ENCODE measurements at regions not wholly inside any gene's neighbourhood (a gene's known extent, or its start where the extent isn't known, plus 50 kb on each side); places are given as distances from the start of the nearest gene placed in this dataset.

DNA sequence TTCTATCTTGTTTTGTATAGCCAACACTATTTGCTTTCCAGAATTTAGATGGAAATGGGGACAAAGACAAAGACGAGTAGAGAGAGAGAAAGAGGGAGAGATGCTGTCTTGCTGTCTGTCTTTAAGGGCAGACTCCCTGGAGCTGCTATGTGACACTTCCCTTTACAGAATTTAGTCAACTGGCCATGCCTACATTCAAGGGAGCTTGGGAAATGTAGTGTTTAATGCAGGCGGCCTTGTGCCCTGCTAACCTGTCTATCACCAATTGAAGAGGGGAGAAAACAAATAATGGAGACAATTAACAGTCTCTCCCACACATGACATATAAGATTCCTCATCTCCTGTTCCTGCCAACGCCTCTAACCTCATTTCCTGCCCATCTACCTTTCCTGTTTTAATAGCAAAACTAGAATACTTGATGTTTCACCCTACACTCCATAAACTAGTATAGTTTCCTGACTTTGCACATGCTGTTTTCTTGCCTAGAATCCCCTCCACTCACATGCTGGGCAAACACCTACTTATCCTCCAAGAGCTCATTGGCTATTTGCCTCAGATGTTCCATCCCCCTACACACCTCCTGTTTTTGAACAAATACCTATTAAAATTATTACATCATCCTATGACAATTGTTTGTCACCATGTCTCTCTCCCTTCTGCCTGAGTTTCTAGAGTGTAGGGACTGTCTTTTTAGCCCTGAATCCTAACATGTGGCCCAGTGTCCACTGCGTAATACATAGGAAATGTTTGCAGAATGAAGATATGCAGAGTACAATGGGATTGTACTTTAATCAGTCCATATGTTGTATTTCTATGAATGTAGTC lies 117.2 kb downstream of the SLC25A24 start:
- ATAC-seq, result no peak
- intact Hi-C loops (cut with DNase I; ENCODE audit: low total_unique reads), result no loop called here
- H3K4me1 ChIP-seq, result peaks cover 6 to 13% of the 10 kb centered on the region in 2 donors
- H3K36me3 ChIP-seq, result no peaks in the 10 kb centered on the region
- no peak overlapping the region for H3K4me3 ChIP-seq
- DNase-seq, result no peak
- no peaks in the 10 kb centered on the region for H3K9me3 ChIP-seq
- H3K27me3 ChIP-seq, result no peaks in the 10 kb centered on the region
- TF ChIP-seq POLR2A (IDR thresholded peaks at IDR 0.05), result no peak
- TF ChIP-seq, protein P1, sequence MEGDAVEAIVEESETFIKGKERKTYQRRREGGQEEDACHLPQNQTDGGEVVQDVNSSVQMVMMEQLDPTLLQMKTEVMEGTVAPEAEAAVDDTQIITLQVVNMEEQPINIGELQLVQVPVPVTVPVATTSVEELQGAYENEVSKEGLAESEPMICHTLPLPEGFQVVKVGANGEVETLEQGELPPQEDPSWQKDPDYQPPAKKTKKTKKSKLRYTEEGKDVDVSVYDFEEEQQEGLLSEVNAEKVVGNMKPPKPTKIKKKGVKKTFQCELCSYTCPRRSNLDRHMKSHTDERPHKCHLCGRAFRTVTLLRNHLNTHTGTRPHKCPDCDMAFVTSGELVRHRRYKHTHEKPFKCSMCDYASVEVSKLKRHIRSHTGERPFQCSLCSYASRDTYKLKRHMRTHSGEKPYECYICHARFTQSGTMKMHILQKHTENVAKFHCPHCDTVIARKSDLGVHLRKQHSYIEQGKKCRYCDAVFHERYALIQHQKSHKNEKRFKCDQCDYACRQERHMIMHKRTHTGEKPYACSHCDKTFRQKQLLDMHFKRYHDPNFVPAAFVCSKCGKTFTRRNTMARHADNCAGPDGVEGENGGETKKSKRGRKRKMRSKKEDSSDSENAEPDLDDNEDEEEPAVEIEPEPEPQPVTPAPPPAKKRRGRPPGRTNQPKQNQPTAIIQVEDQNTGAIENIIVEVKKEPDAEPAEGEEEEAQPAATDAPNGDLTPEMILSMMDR (IDR thresholded peaks at IDR 0.05 in 4 of 5, conservative IDR thresholded peaks at IDR 0.05 in 1 of 5), result no peak
- in situ Hi-C loops (cut with MboI; ENCODE audit: low sequenced_read_pairs in 4 of 4), result no loop called here
- H3K27ac ChIP-seq, result no peak overlapping the region

DNA sequence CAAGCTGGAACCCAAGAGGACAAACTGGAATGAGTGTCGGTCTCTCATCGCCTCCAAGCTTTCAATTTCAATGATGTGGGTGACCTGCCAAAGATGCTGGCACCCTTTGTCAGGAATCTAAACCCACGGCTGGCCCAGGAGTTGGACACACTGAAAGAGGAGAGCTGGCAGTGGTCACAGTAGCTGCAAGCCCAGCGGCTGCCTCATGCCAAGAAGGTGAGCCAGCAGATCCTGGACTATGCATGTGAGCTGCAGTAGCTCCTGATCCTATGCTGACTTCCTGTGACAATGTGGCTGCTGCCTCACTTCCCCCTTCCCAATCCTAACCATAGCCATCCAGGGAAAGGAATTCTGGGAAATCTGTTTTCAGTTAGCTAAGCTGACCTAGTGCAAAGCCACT lies 117.0 kb upstream of the VAV3 start:
- intact Hi-C loops (cut with DNase I; ENCODE audit: low total_unique reads), result no loop called here
- TF ChIP-seq POLR2A (IDR thresholded peaks at IDR 0.05), result no peak
- TF ChIP-seq, protein P1 (IDR thresholded peaks at IDR 0.05 in 4 of 5, conservative IDR thresholded peaks at IDR 0.05 in 1 of 5), result no peak
- H3K9me3 ChIP-seq, result no peaks in the 10 kb centered on the region
- in situ Hi-C loops (cut with MboI; ENCODE audit: low sequenced_read_pairs in 4 of 4), result no loop called here
- H3K4me3 ChIP-seq, result no peak overlapping the region
- H3K4me1 ChIP-seq, result peaks cover 0 to 4% of the 10 kb centered on the region in 2 donors
- H3K36me3 ChIP-seq, result no peaks in the 10 kb centered on the region
- DNase-seq (peak; percentile 24 to 57), ATAC-seq (peak; percentile 80 to 88)
- H3K27ac ChIP-seq, result peak overlapping the region in 1 of 4 donors; percentile 2
- no peaks in the 10 kb centered on the region for H3K27me3 ChIP-seq

- Histone ChIP-seq H3K27ac (no peak overlapping the region), H3K9me3 (no peaks in the 10 kb centered on the region), H3K27me3 (no peaks in the 10 kb centered on the region), H3K4me1 (peaks cover 0 to 3% of the 10 kb centered on the region in 2 donors), H3K4me3 (no peak overlapping the region), H3K36me3 (no peaks in the 10 kb centered on the region)
- TF ChIP-seq, protein P1 (IDR thresholded peaks at IDR 0.05 in 4 of 5, conservative IDR thresholded peaks at IDR 0.05 in 1 of 5), result no peak
- TF ChIP-seq POLR2A (IDR thresholded peaks at IDR 0.05), result no peak
- no peak for ATAC-seq
- intact Hi-C loops (cut with DNase I; ENCODE audit: low total_unique reads), result no loop called here
- DNase-seq, result no peak
- in situ Hi-C loops (cut with MboI; ENCODE audit: low sequenced_read_pairs in 4 of 4), result no loop called here
Measured at GRCh38 chr1:108080448-108080847, 115.5 kb upstream of the VAV3 start.

- no peaks in the 10 kb centered on the region for H3K36me3 ChIP-seq
- no peak for ATAC-seq
- no peaks in the 10 kb centered on the region for H3K9me3 ChIP-seq
- DNase-seq, result no peak
- no peak overlapping the region for H3K4me3 ChIP-seq
- no peak overlapping the region for H3K27ac ChIP-seq
- intact Hi-C loops (cut with DNase I; ENCODE audit: low total_unique reads) (no loop called here), in situ Hi-C loops (cut with MboI; ENCODE audit: low sequenced_read_pairs in 4 of 4) (no loop called here)
- H3K4me1 ChIP-seq, result peaks cover 0 to 3% of the 10 kb centered on the region in 2 donors
- no peaks in the 10 kb centered on the region for H3K27me3 ChIP-seq
- no peak for TF ChIP-seq POLR2A (IDR thresholded peaks at IDR 0.05)
- TF ChIP-seq, protein P1 (IDR thresholded peaks at IDR 0.05 in 4 of 5, conservative IDR thresholded peaks at IDR 0.05 in 1 of 5), result no peak
Measured at GRCh38 chr1:108079440-108080025, 114.6 kb upstream of the VAV3 start.
